ENCODE measurements at regions not wholly inside any gene's neighbourhood (a gene's known extent, or its start where the extent isn't known, plus 50 kb on each side); places are given as distances from the start of the nearest gene placed in this dataset.
"Not testable (repeated sequence)": the region's sequence is repeated elsewhere in the genome, so short reads cannot be mapped to it uniquely, and the experiment has no call there.

GRCh38 chr2:2731816-2732284 lies 400.8 kb upstream of the MYT1L start:
- no peak for DNase-seq

GRCh38 chr2:2731101-2731815 lies 400.2 kb upstream of the MYT1L start:
- DNase-seq = no peak

- DNase-seq = no peak
These were observed 399.3 kb upstream of the MYT1L start for GRCh38 chr2:2730301-2730833.

- no peak for DNase-seq
These were observed 398.2 kb upstream of the MYT1L start for GRCh38 chr2:2729246-2729645.

- no peak for DNase-seq
These were observed 397.6 kb upstream of the MYT1L start for GRCh38 chr2:2728635-2729034.

- DNase-seq = no peak
These were observed 396.9 kb upstream of the MYT1L start for GRCh38 chr2:2727876-2728511.

GRCh38 chr2:2726163-2726562 lies 395.1 kb upstream of the MYT1L start:
- DNase-seq = no peak

- DNase-seq = no peak
These were observed 392.0 kb upstream of the MYT1L start for GRCh38 chr2:2723064-2723463.

GRCh38 chr2:2721296-2721835 lies 390.3 kb upstream of the MYT1L start:
- no peak for DNase-seq

- DNase-seq = not testable (repeated sequence)
These were observed 389.7 kb upstream of the MYT1L start for GRCh38 chr2:2720806-2721205.

- DNase-seq = no peak
These were observed 389.3 kb upstream of the MYT1L start for GRCh38 chr2:2720351-2720750.

- no peak for DNase-seq
These were observed 388.7 kb upstream of the MYT1L start for GRCh38 chr2:2719781-2720180.

GRCh38 chr2:2719015-2719414 lies 387.9 kb upstream of the MYT1L start:
- DNase-seq = no peak

GRCh38 chr2:2717406-2717805 lies 386.3 kb upstream of the MYT1L start:
- no peak for DNase-seq

- no peak for DNase-seq
These were observed 385.7 kb upstream of the MYT1L start for GRCh38 chr2:2716771-2717170.

GRCh38 chr2:2715036-2715818 lies 384.2 kb upstream of the MYT1L start:
- DNase-seq = no peak

- no peak for DNase-seq
These were observed 383.3 kb upstream of the MYT1L start for GRCh38 chr2:2714408-2714807.

- no peak for DNase-seq
These were observed 378.3 kb upstream of the MYT1L start for GRCh38 chr2:2709431-2709770.

- DNase-seq = no peak
These were observed 377.7 kb upstream of the MYT1L start for GRCh38 chr2:2708575-2709430.

GRCh38 chr2:2707206-2707991 lies 376.3 kb upstream of the MYT1L start:
- DNase-seq = no peak

- DNase-seq = no peak
These were observed 375.2 kb upstream of the MYT1L start for GRCh38 chr2:2706306-2706705.

All from T-helper 1 cell (primary cell).